ENCODE measurements at regions not wholly inside any gene's neighbourhood (a gene's known extent, or its start where the extent isn't known, plus 50 kb on each side); places are given as distances from the start of the nearest gene placed in this dataset.

GRCh38 chr16:85320677-85321385 is 208.6 kb upstream of the CIBAR2 start:
- TF ChIP-seq CTCF (IDR thresholded peaks at IDR 0.05; ENCODE audit: poor library complexity) (no peak), EZH2 (IDR thresholded peaks at IDR 0.05; ENCODE audit: borderline replicate concordance) (no peak), EZH2phosphoT487 (IDR thresholded peaks at IDR 0.05; ENCODE audit: low read depth, severe bottlenecking, unreplicated experiment) (no peak)

Data from hepatocyte (in vitro differentiated cells).